B cell (primary cell): ENCODE measurements at regions not wholly inside any gene's neighbourhood (a gene's known extent, or its start where the extent isn't known, plus 50 kb on each side); places are given as distances from the start of the nearest gene placed in this dataset.

ENCODE experiments used
- EZH2 ChIP-seq: IDR thresholded peaks from 2 replicates; pipeline ENCODE4 v1.6.1; 2012; ENCODE audit warnings: borderline replicate concordance, low read depth, mild to moderate bottlenecking, moderate library complexity, low read length; ENCODE audit not compliant: insufficient read depth, poor library complexity, severe bottlenecking
- TF ChIP-seq, protein P1 (sequence below): fragments of 200-600 bp; IDR thresholded peaks from one replicate; pipeline ENCODE4 v1.8.0; 2022; ENCODE audit warnings: antibody characterized with exemption, mild to moderate bottlenecking

DNA sequence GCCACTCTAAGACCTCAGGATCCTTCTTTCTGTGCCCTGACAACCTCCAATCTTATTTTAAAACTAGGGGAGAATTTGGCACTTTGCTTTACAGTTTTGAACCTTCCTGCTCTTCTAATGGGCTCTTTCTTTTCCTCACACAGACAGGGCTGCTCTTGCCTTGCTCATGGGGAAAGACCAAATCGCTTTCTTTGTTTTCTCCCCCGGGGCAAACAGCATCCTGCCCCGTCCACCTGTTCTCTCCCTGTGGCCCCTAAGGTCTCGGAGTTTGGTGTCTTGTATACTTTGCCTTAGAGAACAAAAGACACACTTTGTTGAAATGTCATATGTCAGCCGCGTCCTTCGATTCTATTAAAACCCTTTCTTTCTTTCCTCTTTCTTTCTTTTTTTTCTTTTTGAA is 306.7 kb upstream of the SALL1 start:
- TF ChIP-seq, protein P1, sequence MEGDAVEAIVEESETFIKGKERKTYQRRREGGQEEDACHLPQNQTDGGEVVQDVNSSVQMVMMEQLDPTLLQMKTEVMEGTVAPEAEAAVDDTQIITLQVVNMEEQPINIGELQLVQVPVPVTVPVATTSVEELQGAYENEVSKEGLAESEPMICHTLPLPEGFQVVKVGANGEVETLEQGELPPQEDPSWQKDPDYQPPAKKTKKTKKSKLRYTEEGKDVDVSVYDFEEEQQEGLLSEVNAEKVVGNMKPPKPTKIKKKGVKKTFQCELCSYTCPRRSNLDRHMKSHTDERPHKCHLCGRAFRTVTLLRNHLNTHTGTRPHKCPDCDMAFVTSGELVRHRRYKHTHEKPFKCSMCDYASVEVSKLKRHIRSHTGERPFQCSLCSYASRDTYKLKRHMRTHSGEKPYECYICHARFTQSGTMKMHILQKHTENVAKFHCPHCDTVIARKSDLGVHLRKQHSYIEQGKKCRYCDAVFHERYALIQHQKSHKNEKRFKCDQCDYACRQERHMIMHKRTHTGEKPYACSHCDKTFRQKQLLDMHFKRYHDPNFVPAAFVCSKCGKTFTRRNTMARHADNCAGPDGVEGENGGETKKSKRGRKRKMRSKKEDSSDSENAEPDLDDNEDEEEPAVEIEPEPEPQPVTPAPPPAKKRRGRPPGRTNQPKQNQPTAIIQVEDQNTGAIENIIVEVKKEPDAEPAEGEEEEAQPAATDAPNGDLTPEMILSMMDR: no peak
- no peak for TF ChIP-seq EZH2
